ENCODE measurements at regions not wholly inside any gene's neighbourhood (a gene's known extent, or its start where the extent isn't known, plus 50 kb on each side); places are given as distances from the start of the nearest gene placed in this dataset.

DNA sequence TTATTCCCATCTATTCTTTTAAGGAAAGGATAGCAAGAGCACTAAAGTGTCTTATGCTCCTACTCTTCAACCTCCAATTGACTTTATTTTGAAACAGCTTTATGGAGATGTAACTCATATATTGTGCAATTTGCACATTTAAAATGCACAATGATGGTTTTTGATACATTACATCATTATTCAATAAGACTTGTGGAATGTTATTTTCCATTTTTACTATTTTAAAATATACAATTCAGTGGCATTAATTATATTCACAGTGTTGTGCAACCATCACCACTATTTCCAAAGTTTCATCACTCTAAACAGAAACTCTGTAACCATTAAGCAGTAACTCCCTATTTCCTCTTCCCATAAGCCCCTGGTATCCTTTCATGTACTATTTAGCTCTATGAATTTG is 489.8 kb downstream of the NEBL start:
- no peak for TF ChIP-seq EZH2phosphoT487 (IDR thresholded peaks at IDR 0.05; ENCODE audit: borderline replicate concordance, low read depth, low read length)
- TF ChIP-seq, protein P1, sequence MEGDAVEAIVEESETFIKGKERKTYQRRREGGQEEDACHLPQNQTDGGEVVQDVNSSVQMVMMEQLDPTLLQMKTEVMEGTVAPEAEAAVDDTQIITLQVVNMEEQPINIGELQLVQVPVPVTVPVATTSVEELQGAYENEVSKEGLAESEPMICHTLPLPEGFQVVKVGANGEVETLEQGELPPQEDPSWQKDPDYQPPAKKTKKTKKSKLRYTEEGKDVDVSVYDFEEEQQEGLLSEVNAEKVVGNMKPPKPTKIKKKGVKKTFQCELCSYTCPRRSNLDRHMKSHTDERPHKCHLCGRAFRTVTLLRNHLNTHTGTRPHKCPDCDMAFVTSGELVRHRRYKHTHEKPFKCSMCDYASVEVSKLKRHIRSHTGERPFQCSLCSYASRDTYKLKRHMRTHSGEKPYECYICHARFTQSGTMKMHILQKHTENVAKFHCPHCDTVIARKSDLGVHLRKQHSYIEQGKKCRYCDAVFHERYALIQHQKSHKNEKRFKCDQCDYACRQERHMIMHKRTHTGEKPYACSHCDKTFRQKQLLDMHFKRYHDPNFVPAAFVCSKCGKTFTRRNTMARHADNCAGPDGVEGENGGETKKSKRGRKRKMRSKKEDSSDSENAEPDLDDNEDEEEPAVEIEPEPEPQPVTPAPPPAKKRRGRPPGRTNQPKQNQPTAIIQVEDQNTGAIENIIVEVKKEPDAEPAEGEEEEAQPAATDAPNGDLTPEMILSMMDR (conservative IDR thresholded peaks at IDR 0.05; ENCODE audit: low read length), result no peak
- no peaks in the 10 kb centered on the region for H4K20me1 ChIP-seq (ENCODE audit: insufficient read depth, low read length)
- no peaks in the 10 kb centered on the region for H3K9me2 ChIP-seq (ENCODE audit: insufficient read depth, low read length)
- no peak overlapping the region for H3K4me3 ChIP-seq (ENCODE audit: low read depth, low read length, poor library complexity, severe bottlenecking)
- no peak for DNase-seq (ENCODE audit: low spot score)
- H2AFZ ChIP-seq (ENCODE audit: low read length), result no peak overlapping the region
- H3K9me3 ChIP-seq (ENCODE audit: low read length), result no peaks in the 10 kb centered on the region
- H3K79me2 ChIP-seq (ENCODE audit: insufficient read depth, low read depth, low read length), result no peaks in the 10 kb centered on the region
- BruUV-seq (replicated peaks), result no TSS peak
- POLR2A ChIA-PET, result no interaction called here
- CTCF ChIA-PET (ENCODE audit: unreplicated experiment), result no interaction called here
- no peaks in the 10 kb centered on the region for H3K36me3 ChIP-seq (ENCODE audit: insufficient read depth, low read length)
- H3K27ac ChIP-seq (ENCODE audit: low read depth, low read length, poor library complexity, severe bottlenecking), result no peak overlapping the region
- H3K4me1 ChIP-seq (ENCODE audit: insufficient read depth, low read length, poor library complexity, severe bottlenecking), result no peaks in the 10 kb centered on the region
- intact Hi-C loops (cut with micrococcal nuclease; ENCODE audit: unreplicated experiment), result no loop called here
- no peak overlapping the region for H3K4me2 ChIP-seq (ENCODE audit: low read length)

DNA sequence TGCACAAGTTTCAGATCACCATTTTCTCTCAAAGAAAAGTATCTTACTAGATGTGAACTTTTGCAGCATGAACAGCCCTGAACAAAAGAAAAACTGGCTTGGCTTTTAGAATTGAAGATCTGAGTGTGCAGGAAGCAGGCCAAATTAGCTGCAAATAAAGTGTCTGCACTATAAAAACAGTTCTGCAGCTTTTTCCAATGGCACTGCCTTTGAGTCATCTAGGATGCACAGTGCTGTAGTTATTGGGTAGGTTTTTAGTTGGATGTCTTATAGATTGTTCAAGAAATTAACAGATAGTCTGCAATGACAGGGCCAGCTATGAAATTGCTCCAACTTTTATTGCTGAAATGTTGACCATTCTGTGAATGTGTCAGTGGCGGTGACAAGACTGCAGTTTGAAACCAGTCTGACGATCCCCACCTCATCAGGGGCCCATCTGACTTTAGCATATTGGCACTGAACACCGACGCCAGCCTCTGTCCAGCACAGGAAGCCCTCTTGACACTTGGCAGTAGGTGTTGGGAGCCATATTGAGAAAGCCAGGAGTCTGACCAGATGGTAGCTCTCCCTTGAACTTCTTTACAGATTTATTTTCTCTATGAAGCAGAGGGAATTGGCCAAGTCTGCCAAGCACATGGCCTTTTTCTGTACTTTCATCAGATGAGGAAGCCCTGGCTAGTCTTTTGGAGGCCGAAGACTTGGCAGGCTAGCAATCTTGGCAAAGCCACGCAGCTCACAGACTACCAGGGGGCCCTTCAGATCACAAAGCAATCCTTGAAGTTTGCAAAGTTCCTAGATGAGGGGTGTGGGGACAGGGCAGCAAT is 490.6 kb downstream of the NEBL start:
- Histone ChIP-seq H3K9me3 (ENCODE audit: low read length) (no peaks in the 10 kb centered on the region), H4K20me1 (ENCODE audit: insufficient read depth, low read length) (no peaks in the 10 kb centered on the region), H3K79me2 (ENCODE audit: insufficient read depth, low read depth, low read length) (no peaks in the 10 kb centered on the region), H3K4me3 (ENCODE audit: low read depth, low read length, poor library complexity, severe bottlenecking) (no peak overlapping the region), H3K27ac (ENCODE audit: low read depth, low read length, poor library complexity, severe bottlenecking) (no peak overlapping the region), H3K4me2 (ENCODE audit: low read length) (no peak overlapping the region), H3K9me2 (ENCODE audit: insufficient read depth, low read length) (no peaks in the 10 kb centered on the region), H3K36me3 (ENCODE audit: insufficient read depth, low read length) (no peaks in the 10 kb centered on the region), H2AFZ (ENCODE audit: low read length) (no peak overlapping the region), H3K4me1 (ENCODE audit: insufficient read depth, low read length, poor library complexity, severe bottlenecking) (no peaks in the 10 kb centered on the region)
- intact Hi-C loops (cut with micrococcal nuclease; ENCODE audit: unreplicated experiment), result no loop called here
- ChIA-PET POLR2A (no interaction called here), CTCF (ENCODE audit: unreplicated experiment) (no interaction called here)
- TF ChIP-seq, protein P1 (conservative IDR thresholded peaks at IDR 0.05; ENCODE audit: low read length), result no peak
- TF ChIP-seq EZH2phosphoT487 (IDR thresholded peaks at IDR 0.05; ENCODE audit: borderline replicate concordance, low read depth, low read length), result no peak
- BruUV-seq (replicated peaks), result no TSS peak
- DNase-seq (ENCODE audit: low spot score), result no peak

DNA sequence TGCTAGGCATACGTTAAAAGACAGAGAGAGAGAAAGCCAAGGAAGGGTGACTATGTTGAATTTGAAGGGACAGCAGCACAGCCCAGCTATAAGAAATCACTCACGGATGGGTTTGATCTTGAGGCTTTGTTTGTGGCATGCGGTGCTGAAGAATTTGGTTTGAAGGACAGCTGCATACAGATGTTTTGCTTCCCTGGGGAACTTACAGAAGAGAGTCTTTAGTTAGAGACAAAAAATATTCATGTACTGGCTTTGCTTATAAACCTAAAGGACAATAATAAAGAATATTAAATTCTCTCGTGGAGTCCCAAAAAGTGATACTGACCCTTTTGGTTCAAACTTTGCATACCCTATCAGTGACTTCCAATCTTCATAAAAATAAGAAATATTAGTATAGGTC is 491.4 kb downstream of the NEBL start:
- intact Hi-C loops (cut with micrococcal nuclease; ENCODE audit: unreplicated experiment), result no loop called here
- BruUV-seq (replicated peaks), result no TSS peak
- H3K36me3 ChIP-seq (ENCODE audit: insufficient read depth, low read length), result no peaks in the 10 kb centered on the region

More for the DNA sequence above, 491.4 kb downstream of the NEBL start:
- ChIA-PET POLR2A (no interaction called here), CTCF (ENCODE audit: unreplicated experiment) (no interaction called here)
- no peak for DNase-seq (ENCODE audit: low spot score)
- H3K4me1 ChIP-seq (ENCODE audit: insufficient read depth, low read length, poor library complexity, severe bottlenecking), result no peaks in the 10 kb centered on the region
- no peak overlapping the region for H3K27ac ChIP-seq (ENCODE audit: low read depth, low read length, poor library complexity, severe bottlenecking)
- H3K4me3 ChIP-seq (ENCODE audit: low read depth, low read length, poor library complexity, severe bottlenecking), result no peak overlapping the region
- H4K20me1 ChIP-seq (ENCODE audit: insufficient read depth, low read length), result no peaks in the 10 kb centered on the region
- no peak overlapping the region for H3K4me2 ChIP-seq (ENCODE audit: low read length)
- no peaks in the 10 kb centered on the region for H3K9me3 ChIP-seq (ENCODE audit: low read length)
- no peaks in the 10 kb centered on the region for H3K9me2 ChIP-seq (ENCODE audit: insufficient read depth, low read length)
- no peak overlapping the region for H2AFZ ChIP-seq (ENCODE audit: low read length)
- TF ChIP-seq EZH2phosphoT487 (IDR thresholded peaks at IDR 0.05; ENCODE audit: borderline replicate concordance, low read depth, low read length), result no peak
- TF ChIP-seq, protein P1 (conservative IDR thresholded peaks at IDR 0.05; ENCODE audit: low read length), result no peak
- no peaks in the 10 kb centered on the region for H3K79me2 ChIP-seq (ENCODE audit: insufficient read depth, low read depth, low read length)
